Transverse colon (tissue), 4 donors: ENCODE measurements at regions not wholly inside any gene's neighbourhood (a gene's known extent, or its start where the extent isn't known, plus 50 kb on each side); places are given as distances from the start of the nearest gene placed in this dataset.

Experiments
- DNase-seq: peaks from one replicate; pipeline ENCODE4 v3.0.0-alpha.2; 2019
- H3K27ac ChIP-seq, 4 donors: fragments of 200-600 bp; sonication (generic); 2 replicates each; pipeline ENCODE4 v1.5.1; 2016 to 2018; ENCODE audit warnings: inconsistent platforms in 4 of 4
- H3K27me3 ChIP-seq: fragments of 200-600 bp; sonication (generic); 2 replicates; pipeline ENCODE4 v1.5.1; 2017; ENCODE audit warnings: inconsistent platforms
- H3K36me3 ChIP-seq, 4 donors: fragments of 200-600 bp; sonication (generic); 2 replicates each; pipeline ENCODE4 v1.5.1; 2017 to 2019; ENCODE audit warnings: inconsistent platforms in 4 of 4
- H3K4me1 ChIP-seq, 4 donors: fragments of 200-600 bp; sonication (generic); 2 replicates each; pipeline ENCODE4 v1.5.1; 2017 to 2020; ENCODE audit warnings: inconsistent platforms in 4 of 4
- H3K4me3 ChIP-seq, 4 donors: fragments of 200-600 bp; sonication (generic); 1 replicate in 1 of 4; 2 replicates in 3 of 4; pipeline versions ENCODE4 v1.5.1 to v1.6.1; 2017 to 2019; ENCODE audit warnings: inconsistent platforms in 4 of 4
- H3K9me3 ChIP-seq, 2 donors: fragments of 200-600 bp; sonication (generic); 2 replicates each; pipeline ENCODE4 v1.5.1; 2017 to 2019; ENCODE audit warnings: inconsistent platforms in 2 of 2
- CTCF ChIP-seq, 5 experiments: fragments of 200-600 bp in 3 of 5; fragments of 450-650 bp in 2 of 5; sonication (generic) in 3 of 5; IDR thresholded peaks; 1 replicate in 2 of 5; 2 replicates in 3 of 5; pipeline ENCODE4 v1.5.1; 2016 to 2017; ENCODE audit warnings: antibody characterized with exemption in 5 of 5, inconsistent platforms in 3 of 5, mild to moderate bottlenecking in 2 of 5, moderate library complexity in 1 of 5
- EP300 ChIP-seq: sonication (generic); formaldehyde crosslinking; IDR thresholded peaks from one replicate; pipeline ENCODE4 v1.6.1; 2017; ENCODE audit warnings: antibody characterized with exemption, low read depth
- POLR2A ChIP-seq: fragments of 450-650 bp; IDR thresholded peaks from one replicate; pipeline ENCODE4 v1.6.1; 2016; ENCODE audit warnings: antibody characterized with exemption, mild to moderate bottlenecking, moderate library complexity
- POLR2AphosphoS5 ChIP-seq, 3 donors: sonication (generic); formaldehyde crosslinking; IDR thresholded peaks; one replicate each; pipeline ENCODE4 v1.6.1; 2016; ENCODE audit warnings: antibody characterized with exemption in 3 of 3
- WGBS, 2 donors: methylation state at CpG; one replicate each; pipeline ENCODE4 v1.1.5; 2018; ENCODE audit warnings: low coverage in 1 of 2; 5-methylcytosine and 5-hydroxymethylcytosine counted together
- in situ Hi-C, 4 donors: fragments of 200-750 bp; cut with MboI; loops; one replicate each; pipeline versions ENCODE4 v1.15.0 to v1.15.1; 2017; ENCODE audit warnings: low sequenced_read_pairs in 3 of 4, low pct_ligation_motif_present in 1 of 4, low pct_unique_long_range_greater_than_20kb in 1 of 4
- intact Hi-C: fragments of 100-400 bp; cut with DNase I; formaldehyde crosslinking; loops from one replicate; pipeline ENCODE4 v1.15.1; 2023; ENCODE audit warnings: low total_unique reads

DNA sequence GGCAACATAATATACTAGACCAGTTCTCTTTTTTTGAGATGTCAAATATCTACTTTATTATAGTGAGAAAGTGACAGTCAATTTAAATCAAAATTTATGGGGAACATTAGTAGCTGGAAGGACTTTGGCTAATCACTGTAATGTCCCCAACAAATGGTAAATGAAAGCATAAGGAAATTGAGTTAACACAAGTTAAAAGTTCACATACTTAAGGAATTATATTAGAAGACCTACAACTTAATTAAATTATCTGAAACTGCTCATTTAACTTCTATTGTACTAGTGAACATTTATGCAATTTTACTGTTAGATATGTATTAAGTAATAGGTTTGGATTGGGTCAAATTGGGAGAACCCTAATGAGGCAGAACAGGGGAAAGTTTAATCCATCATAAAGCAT is 160.3 kb upstream of the TENM3 start:
- no peaks in the 10 kb centered on the region for H3K36me3 ChIP-seq
- H3K27me3 ChIP-seq, result no peaks in the 10 kb centered on the region
- in situ Hi-C loops (no loop called here), intact Hi-C loops (no loop called here)
- no peak overlapping the region for H3K4me3 ChIP-seq
- H3K27ac ChIP-seq, result no peak overlapping the region
- no peak for DNase-seq
- H3K9me3 ChIP-seq, result no peaks in the 10 kb centered on the region
- H3K4me1 ChIP-seq, result no peaks in the 10 kb centered on the region
- TF ChIP-seq POLR2AphosphoS5 (IDR thresholded peaks at IDR 0.05) (no peak), EP300 (no peak), CTCF (IDR thresholded peaks at IDR 0.05) (no peak), POLR2A (no peak)

DNA sequence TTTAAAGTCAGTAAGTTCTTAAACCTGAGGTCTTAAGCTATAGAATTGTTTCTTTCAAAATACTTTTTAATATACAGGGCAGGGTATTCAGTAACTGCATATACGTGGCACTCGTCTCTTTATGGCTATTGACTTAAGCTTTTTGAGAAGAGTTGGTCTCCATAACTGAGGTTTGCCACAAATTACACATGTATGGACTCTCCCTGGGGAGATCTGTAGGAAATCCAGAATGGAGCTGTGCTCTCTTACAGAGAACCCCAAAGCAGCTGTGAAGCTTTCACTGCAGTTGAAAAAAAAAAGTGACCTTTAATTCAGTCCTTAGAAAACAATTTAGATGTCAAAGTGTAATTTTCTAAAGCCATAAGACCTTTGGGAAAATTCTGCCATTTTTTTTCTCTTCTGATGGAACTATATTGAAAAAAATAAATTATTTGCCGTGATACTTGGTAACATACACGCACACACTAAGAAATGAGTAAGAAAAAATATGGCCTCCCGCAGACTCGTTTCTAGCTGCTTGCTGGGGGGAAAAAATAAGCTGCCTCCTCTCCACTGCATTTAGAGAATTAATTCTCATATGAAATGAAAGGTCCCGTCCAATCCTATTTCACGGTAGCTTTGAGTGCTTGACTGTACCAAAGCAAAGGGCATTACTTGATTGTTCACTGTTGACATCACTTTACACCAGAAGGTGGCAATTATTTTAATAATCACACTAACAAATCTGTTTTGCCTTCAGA is 159.4 kb upstream of the TENM3 start:
- intact Hi-C loops (no loop called here), in situ Hi-C loops (no loop called here)
- Histone ChIP-seq H3K4me1 (no peaks in the 10 kb centered on the region), H3K27ac (no peak overlapping the region), H3K27me3 (no peaks in the 10 kb centered on the region), H3K9me3 (no peaks in the 10 kb centered on the region), H3K36me3 (no peaks in the 10 kb centered on the region), H3K4me3 (no peak overlapping the region)
- no peak for TF ChIP-seq POLR2A
- TF ChIP-seq CTCF (IDR thresholded peaks at IDR 0.05), result no peak
- DNase-seq, result no peak
- WGBS, 2 donors, result 83 to 86% methylated on average over 8 of the region's 8 CpGs

DNA sequence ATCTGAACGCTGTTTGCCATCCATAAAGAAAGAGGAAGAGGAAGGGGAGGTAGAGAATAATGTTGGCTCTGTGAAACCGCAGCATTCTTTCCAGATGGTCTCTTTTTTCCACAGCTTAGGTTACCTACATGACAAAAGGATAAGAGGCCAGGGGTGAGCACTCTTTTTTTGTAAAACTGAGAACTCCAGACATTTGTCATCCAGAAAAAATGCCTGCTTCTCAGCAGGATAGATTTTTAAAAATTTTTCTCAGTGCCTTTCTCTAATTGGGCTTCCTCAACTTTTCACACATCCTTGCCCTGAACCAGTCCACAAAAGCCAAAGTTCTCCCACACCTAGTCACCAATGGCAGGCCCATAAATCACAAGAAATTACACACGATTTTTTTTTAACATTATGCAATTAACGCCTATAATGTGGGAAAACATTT is 158.1 kb upstream of the TENM3 start:
- 38 to 50% methylated on average over 4 of the region's 4 CpGs for WGBS, 2 donors
- no peak for TF ChIP-seq POLR2AphosphoS5 (IDR thresholded peaks at IDR 0.05)
- TF ChIP-seq CTCF (IDR thresholded peaks at IDR 0.05), result no peak
- TF ChIP-seq POLR2A, result no peak
- TF ChIP-seq EP300, result no peak
- H3K27ac ChIP-seq, result no peak overlapping the region
- no peaks in the 10 kb centered on the region for H3K27me3 ChIP-seq
- no peaks in the 10 kb centered on the region for H3K9me3 ChIP-seq
- intact Hi-C loops, result no loop called here
- H3K4me1 ChIP-seq, result no peaks in the 10 kb centered on the region
- no peak overlapping the region for H3K4me3 ChIP-seq
- in situ Hi-C loops, result no loop called here
- no peak for DNase-seq
- no peaks in the 10 kb centered on the region for H3K36me3 ChIP-seq

- 74 to 77% methylated on average over 2 of the region's 2 CpGs for WGBS, 2 donors
- H3K27me3 ChIP-seq, result no peaks in the 10 kb centered on the region
- intact Hi-C loops, result no loop called here
- no peaks in the 10 kb centered on the region for H3K9me3 ChIP-seq
- in situ Hi-C loops, result no loop called here
- H3K36me3 ChIP-seq, result no peaks in the 10 kb centered on the region
- no peak for TF ChIP-seq POLR2AphosphoS5 (IDR thresholded peaks at IDR 0.05)
- TF ChIP-seq CTCF (IDR thresholded peaks at IDR 0.05), result no peak
- TF ChIP-seq EP300, result no peak
- no peak for TF ChIP-seq POLR2A
- H3K4me3 ChIP-seq, result no peak overlapping the region
- H3K4me1 ChIP-seq, result no peaks in the 10 kb centered on the region
- DNase-seq, result no peak
- no peak overlapping the region for H3K27ac ChIP-seq
These were observed 153.9 kb upstream of the TENM3 start for GRCh38 chr4:182089326-182089725.
